ENCODE measurements at regions not wholly inside any gene's neighbourhood (a gene's known extent, or its start where the extent isn't known, plus 50 kb on each side); places are given as distances from the start of the nearest gene placed in this dataset.

DNA sequence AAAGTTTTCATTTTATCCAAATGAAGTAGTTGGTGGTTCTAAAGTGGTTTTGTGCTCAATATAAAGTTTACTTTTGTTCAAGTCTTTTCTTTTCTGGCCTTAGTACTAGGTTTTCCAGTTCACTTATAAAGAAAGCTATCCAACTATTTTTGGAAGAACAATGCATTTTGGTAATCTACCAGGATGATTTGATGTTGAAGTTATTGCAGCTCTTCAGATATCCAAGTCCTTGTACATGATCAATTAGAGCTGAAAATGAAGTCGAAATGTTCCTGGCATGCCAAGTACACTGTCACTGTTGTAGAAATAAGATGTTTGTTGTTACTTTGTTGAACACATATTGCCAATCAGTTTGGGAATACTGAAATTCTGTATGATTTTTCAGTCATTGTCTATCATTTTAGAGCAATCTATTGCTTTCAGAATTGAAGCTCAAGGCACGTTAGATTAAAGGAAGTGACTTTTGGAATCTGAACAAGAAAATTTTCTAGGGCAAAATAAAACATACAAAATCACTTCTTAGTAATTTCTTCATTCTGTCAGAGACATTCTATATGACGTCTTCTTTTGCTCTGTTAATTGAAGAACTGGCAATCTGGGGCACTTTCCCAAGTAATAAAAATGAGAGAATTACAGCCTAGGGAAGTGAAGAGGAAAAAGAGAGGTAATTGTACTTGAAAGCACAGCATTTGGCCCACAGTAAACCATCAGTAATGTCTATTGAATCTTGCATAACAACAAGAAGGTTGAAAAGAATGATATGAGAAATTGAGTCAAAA is 232.3 kb downstream of the MREG start:
- Mint-ChIP-seq H3K4me1 (no peaks in the 10 kb centered on the region), H3K36me3 (no peaks in the 10 kb centered on the region), H3K27me3 (ENCODE audit: low read depth in 2 of 2) (peaks cover 21 to 24% of the 10 kb centered on the region in 2 donors), H3K4me3 (no peak overlapping the region), H3K27ac (no peak overlapping the region), H3K9me3 (no peaks in the 10 kb centered on the region)
- H3K4me3 ChIP-seq (ENCODE audit: low read length) = no peak overlapping the region
- ATAC-seq = no peak
- TF ChIP-seq, protein P1, sequence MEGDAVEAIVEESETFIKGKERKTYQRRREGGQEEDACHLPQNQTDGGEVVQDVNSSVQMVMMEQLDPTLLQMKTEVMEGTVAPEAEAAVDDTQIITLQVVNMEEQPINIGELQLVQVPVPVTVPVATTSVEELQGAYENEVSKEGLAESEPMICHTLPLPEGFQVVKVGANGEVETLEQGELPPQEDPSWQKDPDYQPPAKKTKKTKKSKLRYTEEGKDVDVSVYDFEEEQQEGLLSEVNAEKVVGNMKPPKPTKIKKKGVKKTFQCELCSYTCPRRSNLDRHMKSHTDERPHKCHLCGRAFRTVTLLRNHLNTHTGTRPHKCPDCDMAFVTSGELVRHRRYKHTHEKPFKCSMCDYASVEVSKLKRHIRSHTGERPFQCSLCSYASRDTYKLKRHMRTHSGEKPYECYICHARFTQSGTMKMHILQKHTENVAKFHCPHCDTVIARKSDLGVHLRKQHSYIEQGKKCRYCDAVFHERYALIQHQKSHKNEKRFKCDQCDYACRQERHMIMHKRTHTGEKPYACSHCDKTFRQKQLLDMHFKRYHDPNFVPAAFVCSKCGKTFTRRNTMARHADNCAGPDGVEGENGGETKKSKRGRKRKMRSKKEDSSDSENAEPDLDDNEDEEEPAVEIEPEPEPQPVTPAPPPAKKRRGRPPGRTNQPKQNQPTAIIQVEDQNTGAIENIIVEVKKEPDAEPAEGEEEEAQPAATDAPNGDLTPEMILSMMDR (IDR thresholded peaks at IDR 0.05) = no peak
- H3K36me3 ChIP-seq (ENCODE audit: control insufficient read depth, insufficient read depth, low read length) = no peaks in the 10 kb centered on the region
- no peaks in the 10 kb centered on the region for H3K4me1 ChIP-seq (ENCODE audit: control insufficient read depth, insufficient read depth, low read length)
- no peaks in the 10 kb centered on the region for H3K9me3 ChIP-seq (ENCODE audit: control insufficient read depth, insufficient read depth, low read length)
- H3K27ac ChIP-seq (ENCODE audit: low read length) = no peak overlapping the region
- no peaks in the 10 kb centered on the region for H3K27me3 ChIP-seq (ENCODE audit: control insufficient read depth, insufficient read depth, low read length)
- no peak for DNase-seq
- 66% methylated on average over 3 of the region's 3 CpGs for WGBS (ENCODE audit: insufficient coverage)
- intact Hi-C loops (cut with micrococcal nuclease) = no loop called here

DNA sequence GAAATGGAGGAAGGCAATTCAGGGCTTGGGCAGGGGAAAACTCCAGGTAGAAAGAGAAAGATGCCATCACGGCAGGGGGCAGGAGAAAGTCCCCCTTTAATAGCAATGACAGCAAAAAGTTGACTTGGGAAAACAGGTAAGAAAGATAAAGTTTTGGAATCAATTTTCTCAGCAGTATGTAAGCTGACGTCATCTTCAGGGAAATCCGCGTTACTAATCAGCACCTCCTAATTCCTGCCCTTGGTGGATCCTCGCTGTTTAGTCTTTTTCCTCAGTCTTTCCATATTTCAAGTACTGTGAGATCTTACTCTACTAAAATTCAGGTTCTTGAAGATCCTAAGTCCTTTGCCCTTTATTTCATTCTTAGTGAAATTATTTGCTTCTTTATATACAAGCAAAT is 233.0 kb downstream of the MREG start:
- DNase-seq = no peak
- H3K4me3 ChIP-seq (ENCODE audit: low read length) = no peak overlapping the region
- H3K36me3 ChIP-seq (ENCODE audit: control insufficient read depth, insufficient read depth, low read length) = no peaks in the 10 kb centered on the region
- H3K4me3 Mint-ChIP-seq = no peak overlapping the region
- H3K4me1 ChIP-seq (ENCODE audit: control insufficient read depth, insufficient read depth, low read length) = no peaks in the 10 kb centered on the region
- no peaks in the 10 kb centered on the region for H3K9me3 ChIP-seq (ENCODE audit: control insufficient read depth, insufficient read depth, low read length)
- H3K36me3 Mint-ChIP-seq = no peaks in the 10 kb centered on the region
- no peak for ATAC-seq
- H3K27me3 ChIP-seq (ENCODE audit: control insufficient read depth, insufficient read depth, low read length) = no peaks in the 10 kb centered on the region
- H3K9me3 Mint-ChIP-seq = no peaks in the 10 kb centered on the region
- H3K27me3 Mint-ChIP-seq (ENCODE audit: low read depth in 2 of 2) = peaks cover 22 to 32% of the 10 kb centered on the region in 2 donors
- WGBS (ENCODE audit: insufficient coverage) = 79% methylated on average over 5 of the region's 5 CpGs
- H3K4me1 Mint-ChIP-seq = no peaks in the 10 kb centered on the region
- intact Hi-C loops (cut with micrococcal nuclease) = no loop called here
- TF ChIP-seq, protein P1 (IDR thresholded peaks at IDR 0.05) = no peak
- H3K27ac ChIP-seq (ENCODE audit: low read length) = no peak overlapping the region
- no peak overlapping the region for H3K27ac Mint-ChIP-seq

DNA sequence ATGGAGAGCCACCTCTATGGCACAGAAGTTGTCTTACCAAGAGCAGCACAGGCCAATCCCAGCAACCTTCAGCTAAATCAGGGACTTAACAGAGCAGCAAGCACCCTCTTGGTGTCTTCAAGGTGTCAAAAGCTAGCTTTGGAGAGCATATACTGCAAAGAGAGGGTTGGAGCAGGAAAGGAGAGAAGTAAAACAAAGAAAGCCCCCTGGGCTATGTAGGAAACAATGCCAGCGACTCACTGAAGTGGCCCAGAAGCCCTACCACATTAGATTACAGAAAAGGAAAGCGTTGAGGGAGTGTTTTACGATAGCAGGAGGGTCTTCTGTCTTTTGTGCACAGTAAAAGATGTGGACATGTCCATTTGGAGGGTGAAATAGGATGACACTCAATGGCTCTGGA is 233.4 kb downstream of the MREG start:
- WGBS (ENCODE audit: insufficient coverage) = 78% methylated on average over 3 of the region's 3 CpGs

More for the DNA sequence above, 233.4 kb downstream of the MREG start:
- no peak overlapping the region for H3K4me3 Mint-ChIP-seq
- Histone ChIP-seq H3K4me3 (ENCODE audit: low read length) (no peak overlapping the region), H3K9me3 (ENCODE audit: control insufficient read depth, insufficient read depth, low read length) (no peaks in the 10 kb centered on the region), H3K27ac (ENCODE audit: low read length) (no peak overlapping the region), H3K27me3 (ENCODE audit: control insufficient read depth, insufficient read depth, low read length) (no peaks in the 10 kb centered on the region), H3K36me3 (ENCODE audit: control insufficient read depth, insufficient read depth, low read length) (no peaks in the 10 kb centered on the region), H3K4me1 (ENCODE audit: control insufficient read depth, insufficient read depth, low read length) (no peaks in the 10 kb centered on the region)
- H3K9me3 Mint-ChIP-seq = no peaks in the 10 kb centered on the region
- no peak for ATAC-seq
- intact Hi-C loops (cut with micrococcal nuclease) = no loop called here
- H3K4me1 Mint-ChIP-seq = no peaks in the 10 kb centered on the region
- H3K36me3 Mint-ChIP-seq = no peaks in the 10 kb centered on the region
- TF ChIP-seq, protein P1 (IDR thresholded peaks at IDR 0.05) = no peak
- DNase-seq = no peak
- H3K27me3 Mint-ChIP-seq (ENCODE audit: low read depth in 2 of 2) = peaks cover 23 to 36% of the 10 kb centered on the region in 2 donors
- no peak overlapping the region for H3K27ac Mint-ChIP-seq

All from natural killer cell (primary cell).